HG03060 (cell line): ENCODE measurements at regions not wholly inside any gene's neighbourhood (a gene's known extent, or its start where the extent isn't known, plus 50 kb on each side); places are given as distances from the start of the nearest gene placed in this dataset.

Source experiments
- ATAC-seq: cut with Tn5 transposase; IDR thresholded peaks from one replicate; pipeline ENCODE4 v1.9.1; 2021; ENCODE audit warnings: low read depth, moderate number of reproducible peaks; ENCODE audit not compliant: unreplicated experiment

- no peak for ATAC-seq
Observed at GRCh38 chr5:21694567-21694966, 1158.6 kb downstream of the CDH12 start.

GRCh38 chr5:21693591-21693990 lies 1159.6 kb downstream of the CDH12 start:
- no peak for ATAC-seq

- no peak for ATAC-seq
Observed at GRCh38 chr5:21689587-21689986, 1163.6 kb downstream of the CDH12 start.

- no peak for ATAC-seq
Observed at GRCh38 chr5:21688655-21689054, 1164.5 kb downstream of the CDH12 start.

GRCh38 chr5:21687621-21688020 lies 1165.5 kb downstream of the CDH12 start:
- no peak for ATAC-seq

GRCh38 chr5:21686706-21687105 lies 1166.4 kb downstream of the CDH12 start:
- no peak for ATAC-seq

GRCh38 chr5:21685522-21685921 lies 1167.6 kb downstream of the CDH12 start:
- ATAC-seq: no peak

GRCh38 chr5:21684992-21685391 lies 1168.2 kb downstream of the CDH12 start:
- no peak for ATAC-seq

- ATAC-seq: no peak
Observed at GRCh38 chr5:21681911-21682310, 1171.2 kb downstream of the CDH12 start.

- no peak for ATAC-seq
Observed at GRCh38 chr5:21680641-21681040, 1172.5 kb downstream of the CDH12 start.

GRCh38 chr5:21680196-21680595 lies 1172.9 kb downstream of the CDH12 start:
- no peak for ATAC-seq

- ATAC-seq: no peak
Observed at GRCh38 chr5:21678526-21678925, 1174.6 kb downstream of the CDH12 start.

GRCh38 chr5:21672911-21673310 lies 1180.2 kb downstream of the CDH12 start:
- no peak for ATAC-seq

GRCh38 chr5:21672360-21672759 lies 1180.8 kb downstream of the CDH12 start:
- no peak for ATAC-seq

- ATAC-seq: no peak
Observed at GRCh38 chr5:21665524-21665923, 1187.6 kb downstream of the CDH12 start.

- no peak for ATAC-seq
Observed at GRCh38 chr5:21663082-21663481, 1190.1 kb downstream of the CDH12 start.

- no peak for ATAC-seq
Observed at GRCh38 chr5:21661184-21661583, 1192.0 kb downstream of the CDH12 start.

GRCh38 chr5:21654556-21654955 lies 1198.6 kb downstream of the CDH12 start:
- ATAC-seq: no peak

GRCh38 chr5:21649969-21650368 lies 1203.2 kb downstream of the CDH12 start:
- no peak for ATAC-seq

- ATAC-seq: no peak
Observed at GRCh38 chr5:21646469-21646868, 1206.7 kb downstream of the CDH12 start.

- no peak for ATAC-seq
Observed at GRCh38 chr5:21644032-21644431, 1209.1 kb downstream of the CDH12 start.

- ATAC-seq: no peak
Observed at GRCh38 chr5:21642312-21642711, 1210.8 kb downstream of the CDH12 start.

- ATAC-seq: no peak
Observed at GRCh38 chr5:21623831-21624230, 1229.3 kb downstream of the CDH12 start.
